ENCODE measurements at regions not wholly inside any gene's neighbourhood (a gene's known extent, or its start where the extent isn't known, plus 50 kb on each side); places are given as distances from the start of the nearest gene placed in this dataset.

GRCh38 chr7:68438811-68439210, 1159.5 kb upstream of the AUTS2 start:
- H3K36me3 ChIP-seq (replicated peaks) = no peaks in the 10 kb centered on the region
- no peak for TF ChIP-seq CTCF (IDR thresholded peaks at IDR 0.05; ENCODE audit: low read depth, low read length, missing control alignments)
- in situ Hi-C loops (cut with HindIII; ENCODE audit: low pct_ligation_motif_present, low sequenced_read_pairs) = no loop called here
- H3K4me3 ChIP-seq (ENCODE audit: low read depth, low read length) = no peak overlapping the region
- H3K27ac ChIP-seq = no peak overlapping the region
- no peak for DNase-seq
- no peaks in the 10 kb centered on the region for H3K27me3 ChIP-seq (replicated peaks)

GRCh38 chr7:68439897-68440296, 1158.4 kb upstream of the AUTS2 start:
- no peak for DNase-seq
- Histone ChIP-seq H3K27ac (no peak overlapping the region), H3K4me3 (ENCODE audit: low read depth, low read length) (no peak overlapping the region), H3K36me3 (replicated peaks) (no peaks in the 10 kb centered on the region), H3K27me3 (replicated peaks) (no peaks in the 10 kb centered on the region)
- in situ Hi-C loops (cut with HindIII; ENCODE audit: low pct_ligation_motif_present, low sequenced_read_pairs) = no loop called here
- TF ChIP-seq CTCF (IDR thresholded peaks at IDR 0.05; ENCODE audit: low read depth, low read length, missing control alignments) = no peak

GRCh38 chr7:68440866-68441265, 1157.4 kb upstream of the AUTS2 start:
- in situ Hi-C loops (cut with HindIII; ENCODE audit: low pct_ligation_motif_present, low sequenced_read_pairs) = no loop called here
- DNase-seq = no peak
- no peak for TF ChIP-seq CTCF (IDR thresholded peaks at IDR 0.05; ENCODE audit: low read depth, low read length, missing control alignments)
- Histone ChIP-seq H3K27me3 (replicated peaks) (no peaks in the 10 kb centered on the region), H3K4me3 (ENCODE audit: low read depth, low read length) (no peak overlapping the region), H3K27ac (no peak overlapping the region), H3K36me3 (replicated peaks) (no peaks in the 10 kb centered on the region)

GRCh38 chr7:68441645-68442044, 1156.6 kb upstream of the AUTS2 start:
- in situ Hi-C loops (cut with HindIII; ENCODE audit: low pct_ligation_motif_present, low sequenced_read_pairs) = no loop called here
- Histone ChIP-seq H3K36me3 (replicated peaks) (no peaks in the 10 kb centered on the region), H3K27me3 (replicated peaks) (no peaks in the 10 kb centered on the region), H3K27ac (no peak overlapping the region), H3K4me3 (ENCODE audit: low read depth, low read length) (no peak overlapping the region)
- no peak for DNase-seq
- TF ChIP-seq CTCF (IDR thresholded peaks at IDR 0.05; ENCODE audit: low read depth, low read length, missing control alignments) = no peak

GRCh38 chr7:68442931-68443631, 1155.2 kb upstream of the AUTS2 start:
- Histone ChIP-seq H3K27me3 (replicated peaks) (no peaks in the 10 kb centered on the region), H3K4me3 (ENCODE audit: low read depth, low read length) (no peak overlapping the region), H3K27ac (no peak overlapping the region), H3K36me3 (replicated peaks) (no peaks in the 10 kb centered on the region)
- DNase-seq = no peak
- in situ Hi-C loops (cut with HindIII; ENCODE audit: low pct_ligation_motif_present, low sequenced_read_pairs) = no loop called here
- no peak for TF ChIP-seq CTCF (IDR thresholded peaks at IDR 0.05; ENCODE audit: low read depth, low read length, missing control alignments)

- no peak for DNase-seq
- no peak for TF ChIP-seq CTCF (IDR thresholded peaks at IDR 0.05; ENCODE audit: low read depth, low read length, missing control alignments)
- Histone ChIP-seq H3K27ac (no peak overlapping the region), H3K27me3 (replicated peaks) (no peaks in the 10 kb centered on the region), H3K4me3 (ENCODE audit: low read depth, low read length) (no peak overlapping the region), H3K36me3 (replicated peaks) (no peaks in the 10 kb centered on the region)
- in situ Hi-C loops (cut with HindIII; ENCODE audit: low pct_ligation_motif_present, low sequenced_read_pairs) = no loop called here
Measured at GRCh38 chr7:68444042-68444441, 1154.2 kb upstream of the AUTS2 start.
